HPDE6-E6E7 (cell line): ENCODE measurements at regions not wholly inside any gene's neighbourhood (a gene's known extent, or its start where the extent isn't known, plus 50 kb on each side); places are given as distances from the start of the nearest gene placed in this dataset.
"Not testable (repeated sequence)": the region's sequence is repeated elsewhere in the genome, so short reads cannot be mapped to it uniquely, and the experiment has no call there.

Source experiments
- DNase-seq: peaks from one replicate; pipeline ENCODE4 v3.0.0; 2011; ENCODE audit warnings: missing footprints; ENCODE audit errors: extremely low spot score

DNA sequence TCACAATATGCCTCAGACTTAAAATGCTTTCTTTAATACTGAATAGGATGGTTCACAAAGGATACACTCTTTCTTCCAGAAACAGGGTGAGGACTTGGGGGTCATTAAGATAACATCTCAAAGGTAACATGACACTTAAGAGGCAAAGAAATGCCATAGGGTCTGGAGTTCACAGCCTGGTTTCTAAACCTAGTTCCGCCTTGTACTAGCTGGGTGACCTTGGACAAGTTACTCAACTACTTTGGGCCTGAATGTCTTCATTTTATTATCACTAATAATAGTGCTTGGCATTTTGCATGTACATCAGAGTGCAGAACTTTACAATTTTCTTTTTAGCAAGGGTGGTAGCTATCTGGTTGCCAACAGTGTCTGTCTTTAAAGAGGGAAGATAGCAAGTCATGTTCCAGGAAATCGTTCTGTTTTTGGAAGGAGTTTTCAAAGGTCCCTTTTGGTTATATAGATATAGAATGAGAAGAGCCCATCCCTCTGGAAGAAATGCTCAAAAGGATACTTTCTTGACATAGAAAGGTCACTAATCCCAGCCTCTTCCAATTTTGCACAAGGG lies 257.8 kb downstream of the NUAK1 start:
- DNase-seq = no peak

DNA sequence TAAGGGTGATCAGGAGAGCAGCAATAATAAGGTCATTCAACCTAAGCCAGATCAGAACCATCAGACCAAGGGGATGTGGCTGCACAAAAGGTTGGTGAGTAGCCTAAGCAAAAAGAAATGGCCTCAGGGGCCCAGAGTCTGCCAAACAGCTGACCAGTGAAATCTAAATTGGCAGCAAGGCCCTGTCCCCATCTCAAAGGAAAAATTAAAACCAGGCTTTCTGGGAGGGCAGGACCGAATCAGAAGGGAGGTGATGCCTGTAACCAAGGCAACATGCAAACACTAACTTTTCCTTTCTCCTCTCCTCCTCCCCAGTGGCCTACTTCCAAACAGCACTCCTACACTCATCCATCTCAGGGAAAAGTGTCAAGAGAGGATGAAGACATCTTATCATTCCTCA lies 256.4 kb downstream of the NUAK1 start:
- DNase-seq = no peak

- DNase-seq = no peak
These were observed 251.6 kb downstream of the NUAK1 start for GRCh38 chr12:105887131-105887530.

- no peak for DNase-seq
These were observed 250.1 kb downstream of the NUAK1 start for GRCh38 chr12:105888696-105889095.

DNA sequence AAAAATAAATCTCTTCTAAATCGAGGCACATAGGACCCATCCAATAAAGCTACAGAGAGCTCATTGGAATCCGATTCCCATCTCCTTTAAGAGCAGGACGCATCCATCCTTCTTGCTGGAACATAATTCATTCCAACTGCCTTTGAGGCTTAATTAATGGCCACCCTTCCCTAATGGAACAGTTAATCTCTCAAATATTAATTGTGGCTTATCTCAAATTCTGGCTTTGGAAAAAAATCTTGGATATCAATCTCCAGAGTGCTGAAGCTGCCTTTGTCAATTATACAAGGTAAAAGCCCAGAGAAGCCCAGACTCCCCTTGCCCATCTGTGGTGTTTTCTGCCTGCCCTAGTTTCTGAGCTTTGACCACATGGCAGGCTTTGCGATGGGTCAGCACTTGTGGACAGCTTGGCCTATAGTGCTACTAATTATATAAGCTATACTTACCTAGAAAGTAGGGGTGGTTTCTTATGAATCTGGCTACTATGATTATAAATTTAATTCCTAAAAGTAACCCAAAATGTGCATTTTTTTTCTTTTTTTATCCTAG lies 246.3 kb downstream of the NUAK1 start:
- DNase-seq = no peak

DNA sequence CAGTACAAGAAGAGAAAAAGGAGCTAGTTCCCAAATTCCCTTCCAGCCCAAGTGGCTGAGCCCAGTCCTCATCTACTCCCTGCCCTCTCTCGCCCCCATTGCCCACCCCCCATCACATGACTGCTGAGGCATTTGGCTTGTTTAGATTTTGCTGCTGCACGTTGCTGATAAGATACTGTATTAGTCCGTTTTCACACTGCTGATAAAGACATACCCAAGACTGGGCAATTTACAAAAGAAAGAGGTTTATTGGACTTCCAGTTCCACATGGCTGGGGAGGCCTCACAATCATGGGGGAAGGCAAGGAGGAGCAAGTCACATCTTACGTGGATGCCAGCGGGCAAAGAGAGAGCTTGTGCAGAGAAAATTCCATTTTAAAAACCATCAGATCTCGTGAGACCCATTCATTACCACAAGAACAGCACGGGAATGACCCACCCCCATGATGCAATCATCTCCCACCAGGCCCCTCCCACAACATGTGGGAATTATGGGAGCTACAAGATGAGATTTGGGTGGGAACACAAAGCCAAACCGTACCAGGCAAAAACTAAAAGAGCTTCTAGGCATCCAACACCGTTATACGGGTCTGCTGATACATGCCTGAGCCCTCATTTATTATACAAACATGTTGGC lies 243.4 kb downstream of the NUAK1 start:
- DNase-seq = not testable (repeated sequence)

- DNase-seq = no peak
These were observed 241.4 kb downstream of the NUAK1 start for GRCh38 chr12:105897311-105897725.

- DNase-seq = not testable (repeated sequence)
These were observed 240.5 kb downstream of the NUAK1 start for GRCh38 chr12:105898271-105898670.

GRCh38 chr12:105899589-105899988 lies 239.2 kb downstream of the NUAK1 start:
- no peak for DNase-seq

GRCh38 chr12:105906561-105906960 lies 232.2 kb downstream of the NUAK1 start:
- DNase-seq = no peak

DNA sequence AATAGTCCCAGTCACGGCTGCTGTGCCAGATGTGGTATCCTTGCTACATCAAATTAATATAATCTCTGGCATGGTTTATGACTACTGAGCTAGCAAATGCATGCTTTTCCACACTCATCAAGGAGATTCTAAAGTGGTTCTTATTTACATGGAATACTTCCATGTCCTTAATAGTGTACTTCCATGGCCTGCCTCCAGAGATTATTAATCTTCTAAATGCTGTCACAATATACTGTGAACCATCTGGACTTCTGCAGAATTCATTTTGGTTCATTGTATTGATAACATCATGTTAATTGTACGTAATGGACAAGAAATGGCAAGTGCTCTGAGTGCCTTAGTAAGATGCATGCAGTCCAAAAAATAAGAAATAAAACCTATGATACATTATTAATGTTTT lies 230.8 kb downstream of the NUAK1 start:
- no peak for DNase-seq

DNA sequence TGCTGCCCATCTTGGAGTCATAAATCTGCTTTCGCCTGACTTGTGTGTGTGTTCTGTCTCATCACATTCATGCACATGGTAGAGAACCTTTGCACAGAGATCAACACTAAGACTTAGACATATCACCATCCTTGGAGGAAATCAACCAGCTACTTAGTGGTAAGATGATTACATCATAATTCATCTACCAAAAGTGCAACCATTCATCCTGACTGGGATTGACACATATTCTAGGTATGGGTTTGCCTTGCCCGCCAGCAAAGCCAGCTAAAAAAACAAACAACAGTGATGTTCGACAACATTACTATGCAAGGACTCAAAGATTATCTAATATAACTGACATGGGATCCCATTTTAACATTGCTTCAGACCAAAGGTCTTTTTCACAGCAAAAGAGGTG lies 228.7 kb downstream of the NUAK1 start:
- DNase-seq = no peak

- no peak for DNase-seq
These were observed 226.8 kb downstream of the NUAK1 start for GRCh38 chr12:105911966-105912365.

GRCh38 chr12:105912882-105913678 lies 225.7 kb downstream of the NUAK1 start:
- no peak for DNase-seq

DNA sequence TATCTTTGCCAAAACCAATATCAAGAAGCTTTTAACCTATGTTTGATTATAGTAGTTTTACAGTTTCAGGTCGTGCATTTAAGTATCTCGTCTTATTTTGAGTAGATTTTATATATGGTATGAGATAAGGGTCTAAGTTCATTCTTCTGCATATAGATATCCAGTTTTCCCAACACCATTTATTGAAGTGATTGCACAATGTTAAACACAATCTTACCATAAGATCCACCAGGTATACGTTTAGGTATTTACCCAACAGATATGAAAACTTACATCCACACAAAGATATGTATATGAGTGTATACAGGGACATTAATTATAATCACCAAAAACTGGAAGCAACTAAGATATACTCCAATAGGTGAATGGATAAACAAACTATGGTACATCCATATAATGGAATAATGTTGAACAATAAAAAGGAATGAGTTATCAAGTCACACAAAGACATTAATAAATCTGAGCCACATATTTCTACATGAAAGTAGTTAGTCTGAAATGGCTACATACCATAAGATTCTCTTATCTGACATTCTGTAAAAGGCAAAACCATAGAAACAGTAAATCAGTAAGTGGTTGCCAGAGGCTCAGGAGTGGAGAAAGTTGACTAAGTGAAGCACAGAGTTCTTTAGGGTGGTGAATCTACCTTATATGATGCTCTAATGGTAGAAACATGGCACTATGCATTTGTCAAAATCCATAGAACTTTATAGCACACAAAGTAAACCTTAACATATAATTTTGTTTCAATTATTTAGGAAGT lies 222.6 kb downstream of the NUAK1 start:
- no peak for DNase-seq

DNA sequence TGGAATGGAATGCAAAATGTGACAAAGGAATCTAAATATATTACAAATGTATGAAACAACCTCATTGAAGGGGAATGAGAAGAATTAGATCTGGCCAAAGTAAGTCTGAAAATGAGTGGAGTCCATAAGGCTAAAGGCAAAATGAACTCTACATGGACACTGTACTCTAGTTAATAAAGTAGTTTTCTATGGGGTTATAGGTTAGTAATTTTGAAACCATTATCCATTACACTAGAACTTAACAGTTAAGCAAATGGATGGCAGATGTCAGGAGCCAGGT lies 222.1 kb downstream of the NUAK1 start:
- no peak for DNase-seq

- DNase-seq = peak; percentile 53
These were observed 218.5 kb downstream of the NUAK1 start for GRCh38 chr12:105920161-105920684.

- no peak for DNase-seq
These were observed 217.7 kb downstream of the NUAK1 start for GRCh38 chr12:105921055-105921454.

DNA sequence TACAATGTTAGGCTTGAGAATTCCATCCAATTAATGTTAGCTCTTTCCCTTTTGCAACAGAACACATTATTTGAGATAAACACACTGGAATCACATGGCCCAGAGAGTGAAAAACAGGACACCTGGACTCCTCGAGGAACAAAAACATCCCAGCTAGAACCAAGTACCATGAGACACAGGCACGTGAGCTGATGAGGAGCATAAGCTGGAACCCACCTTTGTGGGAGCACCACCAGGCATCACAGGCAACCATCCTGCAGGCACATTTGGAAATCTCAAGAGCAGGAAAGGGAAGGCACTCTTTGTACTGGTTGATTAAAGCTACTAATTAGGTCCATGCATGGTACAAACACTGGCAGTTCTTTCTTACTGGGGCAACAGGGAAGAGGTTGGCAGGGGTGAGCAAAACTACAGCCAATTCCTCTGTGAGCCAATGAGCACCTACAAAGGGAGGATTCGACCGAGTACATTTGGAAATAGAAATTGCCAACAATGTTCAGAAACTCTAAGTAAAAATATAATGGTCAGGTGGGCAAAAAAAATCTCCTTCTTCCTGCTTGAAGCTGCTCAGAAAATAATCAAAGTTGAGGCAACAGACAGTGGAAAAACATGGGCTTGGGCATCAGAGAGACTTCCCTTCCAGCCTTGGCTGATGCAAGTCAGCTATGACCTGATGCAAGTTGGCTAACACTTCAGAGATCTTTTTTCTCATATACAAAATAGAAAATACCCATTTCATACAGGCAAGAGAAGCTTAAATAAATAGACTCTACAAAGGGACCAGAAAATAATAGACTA lies 216.7 kb downstream of the NUAK1 start:
- no peak for DNase-seq

- DNase-seq = no peak
These were observed 216.1 kb downstream of the NUAK1 start for GRCh38 chr12:105922670-105923102.
